Adrenal gland (tissue), 9 donors: ENCODE measurements at regions not wholly inside any gene's neighbourhood (a gene's known extent, or its start where the extent isn't known, plus 50 kb on each side); places are given as distances from the start of the nearest gene placed in this dataset.

ENCODE experiments used
- DNase-seq, 7 donors: peaks; one replicate each; pipeline ENCODE4 v3.0.0-alpha.2; 2019 to 2020
- H3K27ac ChIP-seq, 5 donors: fragments of 200-600 bp; sonication (generic) in 4 of 5; 1 replicate in 3 of 5; 2 replicates in 2 of 5; pipeline versions ENCODE4 v1.5.1 to v1.8.0; 2016 to 2020; ENCODE audit warnings: mild to moderate bottlenecking in 1 of 5
- H3K27me3 ChIP-seq: fragments of 200-600 bp; 2 replicates; pipeline ENCODE4 v1.8.0; 2021
- H3K36me3 ChIP-seq, 2 donors: fragments of 200-600 bp; replicated peaks in 1 of 2; 1 replicate in 1 of 2; 2 replicates in 1 of 2; pipeline versions ENCODE4 v1.5.1 to v1.8.0; 2018 to 2022
- H3K4me1 ChIP-seq, 2 donors: fragments of 200-600 bp; replicated peaks in 1 of 2; 1 replicate in 1 of 2; 2 replicates in 1 of 2; pipeline versions ENCODE4 v1.5.1 to v1.8.0; 2018 to 2021
- H3K4me3 ChIP-seq, 4 donors: fragments of 200-600 bp; sonication (generic) in 3 of 4; one replicate each; pipeline ENCODE4 v1.5.1; 2016 to 2018
- H3K9me3 ChIP-seq, 3 donors: fragments of 200-600 bp; sonication (generic) in 1 of 3; replicated peaks in 1 of 3; 1 replicate in 2 of 3; 2 replicates in 1 of 3; pipeline versions ENCODE4 v1.5.1 to v1.8.0; 2016 to 2021
- POLR2A ChIP-seq, 2 donors: fragments of 450-650 bp; IDR thresholded peaks; one replicate each; pipeline ENCODE4 v1.6.1; 2017; ENCODE audit warnings: antibody characterized with exemption in 2 of 2, mild to moderate bottlenecking in 2 of 2, moderate library complexity in 1 of 2
- WGBS, 4 donors: extraction: QIAGEN DNeasy Blood & Tissue Kit in 2 of 4; methylation state at CpG; one replicate each; pipeline versions ENCODE4 v1.1.5 to v1.1.7; 2013 to 2017; 5-methylcytosine and 5-hydroxymethylcytosine counted together
- intact Hi-C, 2 donors: fragments of 100-400 bp; cut with DNase I; formaldehyde crosslinking; loops; one replicate each; pipeline versions ENCODE4 v1.14.1 to v1.15.0; 2022 to 2023
- TF ChIP-seq, protein P1 (sequence below), 6 experiments: fragments of 450-650 bp in 4 of 6; fragments of 200-600 bp in 2 of 6; sonication (generic) in 1 of 6; IDR thresholded peaks; 1 replicate in 5 of 6; 2 replicates in 1 of 6; pipeline versions ENCODE4 v1.5.1 to v1.8.0; 2016 to 2021; ENCODE audit warnings: antibody characterized with exemption in 6 of 6, mild to moderate bottlenecking in 2 of 6, moderate library complexity in 1 of 6
- donor health status: healthy with polysubstance abuse.
- donor health status: Bipolar disorder and iron deficiency.
- donor health status: DM: yes; HTN: yes; CAD: no.
- donor health status: DM: no; HTN: no; CAD: no.
- donor health status: DM: no; HTN: no; CAD: no.

DNA sequence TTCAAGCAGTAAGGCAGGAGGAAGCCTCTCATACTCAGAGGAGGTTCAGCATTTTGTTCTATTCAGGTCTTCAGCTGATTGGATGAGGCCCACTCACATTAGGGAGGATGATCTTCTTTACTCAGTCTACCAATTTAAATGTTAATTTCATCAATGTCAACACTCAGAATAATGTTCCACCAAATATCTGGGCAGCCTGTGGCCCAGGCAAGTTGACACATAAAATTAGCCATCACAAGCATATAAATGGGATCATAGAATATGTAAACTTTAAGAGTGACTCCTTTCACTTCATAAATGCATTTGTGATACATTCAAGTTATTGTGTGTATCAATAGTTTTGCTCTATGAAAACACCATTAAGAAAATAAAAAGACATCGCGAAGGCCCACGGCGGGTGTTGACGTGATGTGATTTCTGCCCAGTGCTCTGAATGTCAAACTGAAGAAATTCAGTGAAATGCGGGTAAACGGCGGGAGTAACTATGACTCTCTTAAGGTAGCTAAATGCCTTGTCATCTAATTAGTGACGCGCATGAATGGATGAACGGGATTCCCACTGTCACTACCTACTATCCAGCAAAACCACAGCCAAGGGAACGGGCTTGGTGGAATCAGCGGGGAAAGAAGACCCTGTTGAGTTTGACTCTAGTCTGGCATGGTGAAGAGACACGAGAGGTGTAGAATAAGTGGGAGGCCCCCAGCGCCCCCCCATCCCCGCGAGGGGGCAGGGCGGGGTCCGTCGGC lies 536.1 kb upstream of the AUTS2 start:
- Histone ChIP-seq H3K27me3 (no peaks in the 10 kb centered on the region), H3K4me1 (no peaks in the 10 kb centered on the region), H3K27ac (no peak overlapping the region), H3K36me3 (no peaks in the 10 kb centered on the region), H3K4me3 (no peak overlapping the region), H3K9me3 (peaks cover 0 to 10% (median 0%) of the 10 kb centered on the region in 3 donors)
- no peak for DNase-seq
- 86 to 93% (median 90%) methylated on average over 16 to 20 of the region's 20 CpGs for WGBS, 4 donors
- intact Hi-C loops = no loop called here
- TF ChIP-seq, protein P1, sequence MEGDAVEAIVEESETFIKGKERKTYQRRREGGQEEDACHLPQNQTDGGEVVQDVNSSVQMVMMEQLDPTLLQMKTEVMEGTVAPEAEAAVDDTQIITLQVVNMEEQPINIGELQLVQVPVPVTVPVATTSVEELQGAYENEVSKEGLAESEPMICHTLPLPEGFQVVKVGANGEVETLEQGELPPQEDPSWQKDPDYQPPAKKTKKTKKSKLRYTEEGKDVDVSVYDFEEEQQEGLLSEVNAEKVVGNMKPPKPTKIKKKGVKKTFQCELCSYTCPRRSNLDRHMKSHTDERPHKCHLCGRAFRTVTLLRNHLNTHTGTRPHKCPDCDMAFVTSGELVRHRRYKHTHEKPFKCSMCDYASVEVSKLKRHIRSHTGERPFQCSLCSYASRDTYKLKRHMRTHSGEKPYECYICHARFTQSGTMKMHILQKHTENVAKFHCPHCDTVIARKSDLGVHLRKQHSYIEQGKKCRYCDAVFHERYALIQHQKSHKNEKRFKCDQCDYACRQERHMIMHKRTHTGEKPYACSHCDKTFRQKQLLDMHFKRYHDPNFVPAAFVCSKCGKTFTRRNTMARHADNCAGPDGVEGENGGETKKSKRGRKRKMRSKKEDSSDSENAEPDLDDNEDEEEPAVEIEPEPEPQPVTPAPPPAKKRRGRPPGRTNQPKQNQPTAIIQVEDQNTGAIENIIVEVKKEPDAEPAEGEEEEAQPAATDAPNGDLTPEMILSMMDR (IDR thresholded peaks at IDR 0.05) = no peak
- no peak for TF ChIP-seq POLR2A (IDR thresholded peaks at IDR 0.05)

DNA sequence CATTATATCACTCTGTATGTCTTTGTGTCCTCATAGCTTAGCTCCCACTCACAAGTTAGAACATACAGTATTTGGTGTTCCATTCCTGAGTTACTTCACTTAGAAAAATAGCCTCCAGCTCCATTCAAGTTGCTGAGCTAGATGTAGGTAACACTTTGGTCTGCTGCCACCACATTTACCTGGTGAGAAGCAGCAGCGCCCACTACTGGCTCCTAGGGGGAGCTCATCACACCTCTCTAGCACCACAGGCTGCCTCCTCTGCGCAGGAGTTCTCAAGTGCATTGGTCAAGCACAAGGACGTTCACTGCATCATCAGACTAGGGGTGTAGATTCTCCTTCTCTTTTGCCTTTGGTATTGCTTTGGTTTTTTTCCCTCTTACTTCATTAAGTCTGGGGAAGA lies 530.9 kb upstream of the AUTS2 start:
- DNase-seq = peak in 2 of 7 donors; percentile 8 to 17
- H3K4me1 ChIP-seq = no peaks in the 10 kb centered on the region
- no peaks in the 10 kb centered on the region for H3K36me3 ChIP-seq
- peaks cover 0 to 10% (median 0%) of the 10 kb centered on the region in 3 donors for H3K9me3 ChIP-seq
- no peak overlapping the region for H3K4me3 ChIP-seq
- TF ChIP-seq, protein P1 (IDR thresholded peaks at IDR 0.05) = no peak
- TF ChIP-seq POLR2A (IDR thresholded peaks at IDR 0.05) = no peak
- no peak overlapping the region for H3K27ac ChIP-seq
- intact Hi-C loops = no loop called here
- no peaks in the 10 kb centered on the region for H3K27me3 ChIP-seq
- 27 to 35% (median 30%) methylated on average over 3 of the region's 3 CpGs for WGBS, 4 donors

DNA sequence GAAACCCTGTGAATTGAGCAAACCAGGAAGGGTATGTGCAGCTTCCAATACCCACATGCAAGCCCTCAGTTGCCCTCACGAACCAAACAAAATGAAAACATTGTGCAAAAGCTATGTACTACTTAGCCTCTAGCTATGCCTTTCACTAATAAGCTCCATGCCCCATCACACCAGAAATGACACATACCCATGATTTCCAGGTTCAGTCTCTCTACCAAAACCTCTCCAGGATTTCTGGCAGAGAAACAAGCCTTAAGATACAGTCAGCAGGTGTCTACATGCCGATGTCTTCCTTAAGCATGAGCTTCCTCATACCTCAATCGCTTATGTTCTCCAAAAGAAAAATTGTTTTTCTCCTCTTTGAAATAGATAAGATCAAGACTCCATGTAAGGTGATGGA lies 527.8 kb upstream of the AUTS2 start:
- Histone ChIP-seq H3K4me1 (no peaks in the 10 kb centered on the region), H3K36me3 (no peaks in the 10 kb centered on the region), H3K27me3 (no peaks in the 10 kb centered on the region), H3K4me3 (no peak overlapping the region), H3K9me3 (peaks cover 0 to 10% (median 0%) of the 10 kb centered on the region in 3 donors), H3K27ac (no peak overlapping the region)
- intact Hi-C loops = no loop called here
- WGBS, 4 donors = 81 to 90% (median 83%) methylated on average over 3 of the region's 3 CpGs
- DNase-seq = no peak
- no peak for TF ChIP-seq POLR2A (IDR thresholded peaks at IDR 0.05)
- TF ChIP-seq, protein P1 (IDR thresholded peaks at IDR 0.05) = no peak

DNA sequence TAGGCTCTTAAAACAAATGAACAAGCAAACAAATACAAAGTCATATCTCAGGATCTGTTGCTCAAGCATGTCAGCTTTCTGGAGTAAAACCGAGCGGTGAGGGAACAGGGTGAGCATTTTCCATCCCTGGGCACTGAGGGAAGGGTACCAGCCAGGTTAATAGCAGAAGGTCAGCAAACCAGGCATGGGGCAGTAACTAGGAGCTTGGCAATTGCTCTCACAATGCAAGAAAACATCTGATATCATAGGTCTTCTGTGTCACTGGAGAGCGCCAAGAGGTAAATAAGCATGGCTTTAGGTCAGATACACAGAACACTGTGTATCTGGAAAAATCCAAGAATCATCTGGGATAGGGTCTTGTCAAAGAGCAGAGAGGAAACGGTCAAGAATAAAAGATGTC lies 521.7 kb upstream of the AUTS2 start:
- intact Hi-C loops = no loop called here
- no peaks in the 10 kb centered on the region for H3K36me3 ChIP-seq
- TF ChIP-seq, protein P1 (IDR thresholded peaks at IDR 0.05) = no peak
- no peak for TF ChIP-seq POLR2A (IDR thresholded peaks at IDR 0.05)
- no peaks in the 10 kb centered on the region for H3K27me3 ChIP-seq
- no peaks in the 10 kb centered on the region for H3K9me3 ChIP-seq
- no peak for DNase-seq
- peaks cover 0 to 7% of the 10 kb centered on the region in 2 donors for H3K4me1 ChIP-seq
- no peak overlapping the region for H3K27ac ChIP-seq
- no peak overlapping the region for H3K4me3 ChIP-seq
- 81 to 92% (median 84%) methylated on average over 4 of the region's 4 CpGs for WGBS, 4 donors
